K562 (cell line): ENCODE measurements at regions not wholly inside any gene's neighbourhood (a gene's known extent, or its start where the extent isn't known, plus 50 kb on each side); places are given as distances from the start of the nearest gene placed in this dataset.

Source experiments
- ATAC-seq: fragments of 200-7000 bp; cut with Tn5 transposase; 3 replicates; pipeline ENCODE4 v1.9.1; 2020; ENCODE audit warnings: moderate library complexity
- BruUV-seq: library from RNA; stranded (reverse); fragments of 400-500 nt; replicated peaks from 2 replicates; lab custom pipeline; 2021; lab: Mats Ljungman, UMichigan
- CTCF ChIA-PET: fragments of 300-600 bp; formaldehyde crosslinking; extraction: SDS; loops from one replicate; lab custom pipeline; 2021; ENCODE audit warnings: low intra/inter-chr PET ratio; lab: Yijun Ruan, JAX
- POLR2A ChIA-PET: fragments of 300-600, 350-650 bp; sonication (Branson Sonifier 250); formaldehyde crosslinking; extraction: SDS; loops from one replicate; lab custom pipeline; 2021; ENCODE audit warnings: antibody characterized with exemption, inconsistent platforms; lab: Yijun Ruan, JAX
- DNase-seq, 4 experiments: peaks; one replicate each; pipeline versions ENCODE4 v3.0.0 to v3.0.0-alpha.2; 2011 to 2018; ENCODE audit warnings: low spot score in 3 of 4, mixed read lengths in 3 of 4; ENCODE audit errors: extremely low read depth in 1 of 4
- FAIRE-seq: peaks from 2 replicates; lab custom pipeline; 2011; peaks lifted over from hg19 to GRCh38; lab: Jason Lieb, UNC
- H2AFZ ChIP-seq: 2 replicates; pipeline ENCODE4 v1.6.0; 2011; ENCODE audit warnings: low read depth, low read length, control low read depth, inconsistent platforms
- H3K27ac ChIP-seq: fragments of 200-600 bp; 3 replicates; pipeline ENCODE4 v1.8.0; 2011; ENCODE audit warnings: low read depth, mild to moderate bottlenecking, control low read depth, inconsistent platforms, low read length, moderate library complexity, mixed read lengths; ENCODE audit errors: extremely low read depth
- H3K27me3 ChIP-seq, 2 experiments: fragments of 300-600 bp in 1 of 2; 2 replicates in 1 of 2; 3 replicates in 1 of 2; pipeline versions ENCODE4 v1.6.0 to v1.8.0; 2011; ENCODE audit warnings: inconsistent platforms in 2 of 2, low read length in 2 of 2, mild to moderate bottlenecking in 1 of 2, mixed read lengths in 1 of 2, moderate library complexity in 1 of 2; ENCODE audit not compliant: control insufficient read depth in 2 of 2, insufficient read depth in 2 of 2
- H3K36me3 ChIP-seq: fragments of 300-600 bp; 3 replicates; pipeline ENCODE4 v1.8.0; 2011; ENCODE audit warnings: mild to moderate bottlenecking, low read length, inconsistent platforms; ENCODE audit not compliant: control insufficient read depth, insufficient read depth
- H3K4me1 ChIP-seq, 2 experiments: fragments of 200-600 bp in 1 of 2; replicated peaks in 1 of 2; 2 replicates in 1 of 2; 3 replicates in 1 of 2; pipeline versions ENCODE4 v1.5.1 to v1.8.0; 2011; ENCODE audit warnings: inconsistent platforms in 2 of 2, low read length in 2 of 2, mild to moderate bottlenecking in 1 of 2, mixed read lengths in 1 of 2, moderate library complexity in 1 of 2; ENCODE audit not compliant: control insufficient read depth in 2 of 2, insufficient read depth in 2 of 2
- H3K4me2 ChIP-seq: 2 replicates; pipeline ENCODE4 v1.6.1; 2011; ENCODE audit warnings: low read length, control low read depth, inconsistent platforms, mixed read lengths; ENCODE audit not compliant: insufficient read depth
- H3K4me3 ChIP-seq: fragments of 200-600 bp; sonication (generic), shearing (Covaris generic); 2 replicates; pipeline ENCODE4 v1.5.1; 2016; ENCODE audit warnings: control low read depth, inconsistent platforms
- H3K79me2 ChIP-seq: fragments of 200-600 bp; 3 replicates; pipeline ENCODE4 v1.8.0; 2011; ENCODE audit warnings: low read length, inconsistent platforms; ENCODE audit not compliant: control insufficient read depth, insufficient read depth
- H3K9ac ChIP-seq, 2 experiments: 2 replicates each; pipeline versions ENCODE4 v1.6.0 to v1.6.1; 2011; ENCODE audit warnings: low read depth in 2 of 2, low read length in 2 of 2, control low read depth in 1 of 2, inconsistent platforms in 1 of 2, mild to moderate bottlenecking in 1 of 2, mixed read lengths in 1 of 2; ENCODE audit not compliant: insufficient read depth in 1 of 2
- H3K9me1 ChIP-seq: one replicate; pipeline ENCODE4 v1.6.0; 2011; ENCODE audit warnings: inconsistent platforms, mild to moderate bottlenecking, low read length, moderate library complexity; ENCODE audit not compliant: control insufficient read depth, insufficient read depth
- H3K9me3 ChIP-seq: replicated peaks from 2 replicates; pipeline ENCODE4 v1.5.1; 2011; ENCODE audit warnings: low read depth, low read length, inconsistent platforms; ENCODE audit not compliant: control insufficient read depth, insufficient read depth
- H4K20me1 ChIP-seq: replicated peaks from 2 replicates; pipeline ENCODE4 v1.6.1; 2011; ENCODE audit warnings: low read length, inconsistent platforms, mixed read lengths; ENCODE audit not compliant: control insufficient read depth, insufficient read depth
- BCL6 ChIP-seq: fragments of 250-450 bp; sonication (Bioruptor Pico); IDR thresholded peaks from 2 replicates; pipeline ENCODE4 v1.4.0; 2020
- CCAR2 ChIP-seq: fragments of 200-400 bp; formaldehyde crosslinking; IDR thresholded peaks from 2 replicates; pipeline ENCODE4 v1.6.1; 2017; ENCODE audit warnings: mild to moderate bottlenecking, low read depth, low read length
- ELF4 ChIP-seq: fragments of 450-650 bp; formaldehyde crosslinking; IDR thresholded peaks from 2 replicates; pipeline ENCODE4 v1.4.0; 2022; ENCODE audit warnings: missing genetic modification characterization
- EP400 ChIP-seq: fragments of 450-650 bp; IDR thresholded peaks from 2 replicates; pipeline ENCODE4 v1.6.1; 2017; ENCODE audit warnings: antibody characterized with exemption, mild to moderate bottlenecking, moderate library complexity
- KAT2B ChIP-seq: IDR thresholded peaks from one replicate; pipeline ENCODE4 v1.6.1; 2012; ENCODE audit warnings: low read depth, mild to moderate bottlenecking, control low read depth, inconsistent platforms, low read length, moderate library complexity
- MBD1 ChIP-seq: fragments of 250-450 bp; sonication (Bioruptor Pico); IDR thresholded peaks from 2 replicates; pipeline ENCODE4 v1.8.0; 2022; ENCODE audit warnings: inconsistent platforms
- MCM3 ChIP-seq: fragments of 450-650 bp; IDR thresholded peaks from 2 replicates; pipeline ENCODE4 v1.6.1; 2016
- MED1 ChIP-seq: sonication (generic); formaldehyde crosslinking; IDR thresholded peaks from 2 replicates; pipeline ENCODE4 v1.8.1; 2023; ENCODE audit warnings: missing genetic modification reagents, borderline replicate concordance
- OTX1 ChIP-seq: fragments of 450-650 bp; formaldehyde crosslinking; IDR thresholded peaks from 2 replicates; pipeline ENCODE4 v1.4.0; 2022; ENCODE audit warnings: mild to moderate bottlenecking
- ZNF354B ChIP-seq: fragments of 250-450 bp; sonication (Bioruptor Pico); IDR thresholded peaks from 2 replicates; pipeline ENCODE4 v1.4.0; 2020
- whole genome bisulfite sequencing: fragments of 100-300 bp; shearing (Covaris generic); methylation state at CpG from one replicate; pipeline ENCODE4 v1.1.6; 2016; ENCODE audit warnings: low coverage, mixed read lengths; ENCODE audit not compliant: insufficient coverage; ENCODE audit errors: missing lambda C conversion rate; 5-methylcytosine and 5-hydroxymethylcytosine counted together
- in situ Hi-C: fragments of 300-500 bp; cut with MboI; formaldehyde crosslinking; loops from 4 replicates; pipeline ENCODE4 v1.15.0; 2018; ENCODE audit warnings: inconsistent platforms, mixed read lengths
- intact Hi-C: fragments of 100-400 bp; cut with micrococcal nuclease; formaldehyde crosslinking; loops from 2 replicates; pipeline ENCODE4 v1.14.2; 2022

DNA sequence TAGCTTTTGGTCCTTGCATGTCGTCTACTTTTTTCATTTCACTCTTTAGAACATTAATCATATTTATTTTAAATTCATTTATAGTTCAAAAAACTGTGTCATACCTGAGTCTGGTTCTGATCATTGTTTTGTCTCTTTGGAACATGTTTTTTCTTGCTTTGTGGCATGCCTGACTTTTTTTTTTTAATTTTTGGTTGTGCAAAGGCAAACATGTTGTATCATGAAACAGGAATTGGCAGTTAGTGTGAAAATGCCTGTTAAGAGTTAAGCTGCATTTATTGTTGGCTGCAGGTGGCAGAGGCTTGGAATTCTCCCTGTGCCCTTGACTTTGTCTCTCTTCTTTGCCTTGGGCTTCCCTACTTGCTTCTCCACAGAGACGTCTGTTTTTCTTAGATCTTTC is 525.0 kb upstream of the ADARB2 start (continued):
- TF ChIP-seq KAT2B (no peak), EP400 (no peak), CCAR2 (no peak), ELF4 (no peak), OTX1 (CRISPR knock-in tag) (no peak), ZNF354B (CRISPR knock-in tag) (no peak)

- 1% methylated on average over 7 of the region's 7 CpGs for WGBS
- no peak overlapping the region for H3K4me3 ChIP-seq
- FAIRE-seq, result no peak
These were observed 518.9 kb upstream of the ADARB2 start for GRCh38 chr10:2256241-2256640.

More at GRCh38 chr10:2256241-2256640, 518.9 kb upstream of the ADARB2 start:
- intact Hi-C loops (no loop called here), in situ Hi-C loops (no loop called here)
- DNase-seq, result no peak
- no peaks in the 10 kb centered on the region for H3K36me3 ChIP-seq
- BruUV-seq, result no TSS peak
- TF ChIP-seq MCM3 (no peak), MBD1 (CRISPR knock-in tag) (no peak), BCL6 (CRISPR knock-in tag) (no peak), MED1 (CRISPR knock-in tag) (no peak)
- ChIA-PET CTCF (no interaction called here), POLR2A (interaction anchor here (0.7 kb wide), 1 partner anchor 160 kb away, joined by 4 read pairs; no protein-coding TSS in a partner anchor)
- no peaks in the 10 kb centered on the region for H3K79me2 ChIP-seq
- H3K4me1 ChIP-seq, result no peaks in the 10 kb centered on the region
- H3K9me1 ChIP-seq, result no peaks in the 10 kb centered on the region
- no peak overlapping the region for H3K27ac ChIP-seq
- no peaks in the 10 kb centered on the region for H4K20me1 ChIP-seq
- H3K27me3 ChIP-seq, result no peaks in the 10 kb centered on the region
- no peak overlapping the region for H3K4me2 ChIP-seq
- ATAC-seq, result no peak
- H3K9ac ChIP-seq, result no peak overlapping the region
- H2AFZ ChIP-seq, result no peak overlapping the region
- no peaks in the 10 kb centered on the region for H3K9me3 ChIP-seq
